ENCODE measurements at regions not wholly inside any gene's neighbourhood (a gene's known extent, or its start where the extent isn't known, plus 50 kb on each side); places are given as distances from the start of the nearest gene placed in this dataset.

- no peak overlapping the region for H3K4me3 ChIP-seq (ENCODE audit: insufficient read depth, low read depth, low read length)
- DNase-seq: no peak
- no peaks in the 10 kb centered on the region for H3K36me3 ChIP-seq (replicated peaks; ENCODE audit: control insufficient read depth, insufficient read depth, low read length)
- H3K27me3 ChIP-seq (ENCODE audit: control insufficient read depth, insufficient read depth, low read length): no peaks in the 10 kb centered on the region
Observed at GRCh38 chr15:47460795-47461573, 256.3 kb upstream of the SEMA6D start.

DNA sequence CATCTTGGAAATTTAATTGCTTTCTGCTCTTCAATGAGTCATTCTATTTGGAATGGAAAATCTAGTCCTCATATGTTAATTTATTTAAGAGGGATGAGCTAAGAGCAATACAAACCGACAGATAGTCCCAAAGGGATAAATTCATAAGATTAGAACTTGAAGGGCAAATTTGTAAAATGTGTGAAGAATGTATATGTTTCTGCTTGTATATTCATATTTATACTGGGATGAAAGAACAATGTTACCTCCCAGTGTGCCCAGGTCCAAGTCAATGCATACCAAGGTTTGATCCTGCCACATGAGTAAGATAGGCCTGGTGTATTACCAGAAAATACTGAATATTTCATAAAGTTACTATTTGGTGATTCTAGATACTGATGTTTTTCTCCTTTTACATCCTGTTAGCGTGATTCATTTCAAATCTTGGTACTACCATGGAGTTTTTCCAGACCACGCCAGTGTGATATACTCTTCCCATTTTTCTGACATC, 255.6 kb upstream of the SEMA6D start:
- no peak for DNase-seq
- no peaks in the 10 kb centered on the region for H3K36me3 ChIP-seq (replicated peaks; ENCODE audit: control insufficient read depth, insufficient read depth, low read length)
- H3K27me3 ChIP-seq (ENCODE audit: control insufficient read depth, insufficient read depth, low read length): no peaks in the 10 kb centered on the region
- no peak overlapping the region for H3K4me3 ChIP-seq (ENCODE audit: insufficient read depth, low read depth, low read length)

DNA sequence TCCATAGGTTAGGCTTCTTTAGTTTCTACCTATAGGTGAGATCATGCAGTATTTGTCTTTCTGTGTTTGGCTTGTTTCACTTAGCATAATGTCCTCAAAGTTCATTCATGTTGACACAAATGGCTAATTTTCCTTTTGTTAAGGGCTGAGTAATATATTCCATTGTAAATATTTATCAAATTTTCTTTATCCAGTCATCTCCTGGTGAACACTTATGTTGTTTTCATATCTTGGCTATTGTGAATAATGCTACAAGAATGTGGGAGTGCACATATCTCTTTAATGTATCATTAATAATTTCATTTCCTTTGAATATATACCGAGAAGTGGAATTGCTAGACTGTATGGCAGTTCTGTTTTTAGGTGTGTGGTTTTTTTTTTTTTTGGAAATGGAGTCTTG, 250.9 kb upstream of the SEMA6D start:
- DNase-seq: no peak
- H3K27me3 ChIP-seq (ENCODE audit: control insufficient read depth, insufficient read depth, low read length): no peaks in the 10 kb centered on the region
- H3K4me3 ChIP-seq (ENCODE audit: insufficient read depth, low read depth, low read length): no peak overlapping the region
- H3K36me3 ChIP-seq (replicated peaks; ENCODE audit: control insufficient read depth, insufficient read depth, low read length): no peaks in the 10 kb centered on the region

DNA sequence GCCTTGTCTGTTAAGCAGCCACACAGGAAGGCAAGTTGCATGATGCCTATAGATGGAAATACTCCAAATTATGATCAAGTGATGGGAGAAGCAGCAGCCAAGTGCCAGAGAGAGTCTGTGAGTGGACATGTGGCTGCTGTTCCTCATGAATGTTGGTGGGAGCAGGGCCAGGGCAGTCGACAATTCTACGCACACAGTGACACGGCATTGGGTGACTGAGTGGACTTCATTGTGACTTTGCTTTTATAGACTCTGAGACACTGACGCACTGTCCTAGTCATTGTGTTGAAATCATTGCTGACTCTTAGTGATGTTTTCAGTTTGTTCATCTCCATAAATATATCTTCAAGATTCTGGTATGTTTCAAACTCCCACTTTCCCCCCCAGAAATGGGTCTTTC, 246.3 kb upstream of the SEMA6D start:
- Histone ChIP-seq H3K36me3 (replicated peaks; ENCODE audit: control insufficient read depth, insufficient read depth, low read length) (no peaks in the 10 kb centered on the region), H3K4me3 (ENCODE audit: insufficient read depth, low read depth, low read length) (no peak overlapping the region)
- no peak for DNase-seq

GRCh38 chr15:47473106-47473725, 244.1 kb upstream of the SEMA6D start:
- Histone ChIP-seq H3K27me3 (ENCODE audit: control insufficient read depth, insufficient read depth, low read length) (no peaks in the 10 kb centered on the region), H3K4me3 (ENCODE audit: insufficient read depth, low read depth, low read length) (no peak overlapping the region), H3K36me3 (replicated peaks; ENCODE audit: control insufficient read depth, insufficient read depth, low read length) (no peaks in the 10 kb centered on the region)
- DNase-seq: no peak

More for the DNA sequence above, 246.3 kb upstream of the SEMA6D start:
- no peaks in the 10 kb centered on the region for H3K27me3 ChIP-seq (ENCODE audit: control insufficient read depth, insufficient read depth, low read length)

- H3K27me3 ChIP-seq (ENCODE audit: control insufficient read depth, insufficient read depth, low read length): no peaks in the 10 kb centered on the region
- no peaks in the 10 kb centered on the region for H3K36me3 ChIP-seq (replicated peaks; ENCODE audit: control insufficient read depth, insufficient read depth, low read length)
- DNase-seq: no peak
- H3K4me3 ChIP-seq (ENCODE audit: insufficient read depth, low read depth, low read length): no peak overlapping the region
Observed at GRCh38 chr15:47473832-47474231, 243.5 kb upstream of the SEMA6D start.

DNA sequence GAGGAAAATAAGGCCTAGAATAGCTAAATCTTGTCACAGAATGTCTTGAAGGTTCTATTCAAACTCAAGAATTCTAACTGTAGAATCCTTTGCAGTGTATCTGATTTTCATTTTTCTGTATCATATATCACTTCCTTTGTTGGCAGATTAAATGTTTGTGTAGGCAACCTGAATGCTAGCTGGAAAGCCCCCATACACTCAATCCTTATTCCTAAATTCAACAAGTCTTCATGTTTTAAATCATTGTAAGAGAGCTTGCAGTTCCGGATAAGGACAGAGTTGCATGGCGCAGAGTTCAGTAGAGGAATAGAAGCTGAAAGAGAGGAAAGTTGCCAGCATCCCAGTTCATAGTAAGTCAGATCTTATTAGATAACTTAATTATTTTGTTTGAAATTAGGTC, 242.0 kb upstream of the SEMA6D start:
- DNase-seq: no peak
- Histone ChIP-seq H3K4me3 (ENCODE audit: insufficient read depth, low read depth, low read length) (no peak overlapping the region), H3K36me3 (replicated peaks; ENCODE audit: control insufficient read depth, insufficient read depth, low read length) (no peaks in the 10 kb centered on the region), H3K27me3 (ENCODE audit: control insufficient read depth, insufficient read depth, low read length) (no peaks in the 10 kb centered on the region)

DNA sequence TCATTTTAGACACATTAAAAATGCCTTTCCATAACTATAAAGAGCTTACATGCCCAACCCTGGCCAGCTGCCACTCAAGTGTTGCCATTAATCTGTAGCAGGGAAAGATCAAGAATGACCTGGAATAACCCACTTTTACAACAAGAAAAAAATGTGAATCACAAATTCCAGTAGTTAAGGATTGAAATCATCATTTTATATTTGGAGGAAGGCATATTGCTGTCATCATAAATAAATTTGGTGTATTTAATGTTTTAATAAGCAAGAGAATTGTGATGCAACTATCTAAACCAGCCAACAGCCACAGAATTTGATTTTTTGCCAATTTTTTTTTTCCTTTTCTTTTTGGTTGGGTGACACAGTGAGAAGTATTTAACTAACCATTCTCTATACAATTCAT, 240.0 kb upstream of the SEMA6D start:
- Histone ChIP-seq H3K36me3 (replicated peaks; ENCODE audit: control insufficient read depth, insufficient read depth, low read length) (no peaks in the 10 kb centered on the region), H3K27me3 (ENCODE audit: control insufficient read depth, insufficient read depth, low read length) (no peaks in the 10 kb centered on the region), H3K4me3 (ENCODE audit: insufficient read depth, low read depth, low read length) (no peak overlapping the region)
- DNase-seq: no peak

GRCh38 chr15:47484059-47484458, 233.2 kb upstream of the SEMA6D start:
- no peaks in the 10 kb centered on the region for H3K27me3 ChIP-seq (ENCODE audit: control insufficient read depth, insufficient read depth, low read length)
- no peaks in the 10 kb centered on the region for H3K36me3 ChIP-seq (replicated peaks; ENCODE audit: control insufficient read depth, insufficient read depth, low read length)
- no peak overlapping the region for H3K4me3 ChIP-seq (ENCODE audit: insufficient read depth, low read depth, low read length)
- no peak for DNase-seq

GRCh38 chr15:47484997-47485396, 232.3 kb upstream of the SEMA6D start:
- DNase-seq: no peak
- H3K4me3 ChIP-seq (ENCODE audit: insufficient read depth, low read depth, low read length): no peak overlapping the region
- no peaks in the 10 kb centered on the region for H3K36me3 ChIP-seq (replicated peaks; ENCODE audit: control insufficient read depth, insufficient read depth, low read length)
- no peaks in the 10 kb centered on the region for H3K27me3 ChIP-seq (ENCODE audit: control insufficient read depth, insufficient read depth, low read length)

- no peaks in the 10 kb centered on the region for H3K27me3 ChIP-seq (ENCODE audit: control insufficient read depth, insufficient read depth, low read length)
- no peaks in the 10 kb centered on the region for H3K36me3 ChIP-seq (replicated peaks; ENCODE audit: control insufficient read depth, insufficient read depth, low read length)
- no peak overlapping the region for H3K4me3 ChIP-seq (ENCODE audit: insufficient read depth, low read depth, low read length)
- no peak for DNase-seq
Observed at GRCh38 chr15:47485419-47485818, 231.9 kb upstream of the SEMA6D start.

GRCh38 chr15:47486040-47486439, 231.3 kb upstream of the SEMA6D start:
- H3K27me3 ChIP-seq (ENCODE audit: control insufficient read depth, insufficient read depth, low read length): no peaks in the 10 kb centered on the region
- no peak overlapping the region for H3K4me3 ChIP-seq (ENCODE audit: insufficient read depth, low read depth, low read length)
- H3K36me3 ChIP-seq (replicated peaks; ENCODE audit: control insufficient read depth, insufficient read depth, low read length): no peaks in the 10 kb centered on the region
- no peak for DNase-seq

DNA sequence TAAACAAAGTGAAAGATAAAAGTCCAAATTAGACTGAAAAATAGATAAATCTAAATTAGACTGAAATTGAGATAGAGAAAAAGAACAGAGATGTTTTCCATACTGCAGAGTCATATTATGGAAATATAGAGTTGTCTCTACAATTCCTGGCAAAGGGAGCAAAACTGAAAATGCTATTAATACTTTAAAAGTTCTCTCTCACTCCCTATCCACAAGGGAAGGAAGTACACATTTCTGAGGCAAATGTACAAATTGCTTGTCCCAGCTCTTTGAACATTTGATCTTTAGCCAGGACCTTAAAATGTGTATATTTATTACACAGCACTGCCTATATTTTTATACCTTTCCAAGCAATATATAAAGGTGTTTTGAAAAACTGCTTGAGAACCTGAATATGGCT, 225.1 kb upstream of the SEMA6D start:
- Histone ChIP-seq H3K36me3 (replicated peaks; ENCODE audit: control insufficient read depth, insufficient read depth, low read length) (no peaks in the 10 kb centered on the region), H3K27me3 (ENCODE audit: control insufficient read depth, insufficient read depth, low read length) (no peaks in the 10 kb centered on the region), H3K4me3 (ENCODE audit: insufficient read depth, low read depth, low read length) (no peak overlapping the region)
- no peak for DNase-seq

- DNase-seq: no peak
- Histone ChIP-seq H3K4me3 (ENCODE audit: insufficient read depth, low read depth, low read length) (no peak overlapping the region), H3K36me3 (replicated peaks; ENCODE audit: control insufficient read depth, insufficient read depth, low read length) (no peaks in the 10 kb centered on the region), H3K27me3 (ENCODE audit: control insufficient read depth, insufficient read depth, low read length) (no peaks in the 10 kb centered on the region)
Observed at GRCh38 chr15:47493357-47494247, 223.7 kb upstream of the SEMA6D start.

All from H7 (cell line).